ENCODE measurements at regions not wholly inside any gene's neighbourhood (a gene's known extent, or its start where the extent isn't known, plus 50 kb on each side); places are given as distances from the start of the nearest gene placed in this dataset.
A peak's percentile ranks its signal among the peaks of the same experiment; 100 is the strongest.

GRCh38 chr7:16235147-16236114, 185.9 kb downstream of the CRPPA start:
- no peak for DNase-seq (ENCODE audit: low read depth in 1 of 2, low spot score in 1 of 2)

DNA sequence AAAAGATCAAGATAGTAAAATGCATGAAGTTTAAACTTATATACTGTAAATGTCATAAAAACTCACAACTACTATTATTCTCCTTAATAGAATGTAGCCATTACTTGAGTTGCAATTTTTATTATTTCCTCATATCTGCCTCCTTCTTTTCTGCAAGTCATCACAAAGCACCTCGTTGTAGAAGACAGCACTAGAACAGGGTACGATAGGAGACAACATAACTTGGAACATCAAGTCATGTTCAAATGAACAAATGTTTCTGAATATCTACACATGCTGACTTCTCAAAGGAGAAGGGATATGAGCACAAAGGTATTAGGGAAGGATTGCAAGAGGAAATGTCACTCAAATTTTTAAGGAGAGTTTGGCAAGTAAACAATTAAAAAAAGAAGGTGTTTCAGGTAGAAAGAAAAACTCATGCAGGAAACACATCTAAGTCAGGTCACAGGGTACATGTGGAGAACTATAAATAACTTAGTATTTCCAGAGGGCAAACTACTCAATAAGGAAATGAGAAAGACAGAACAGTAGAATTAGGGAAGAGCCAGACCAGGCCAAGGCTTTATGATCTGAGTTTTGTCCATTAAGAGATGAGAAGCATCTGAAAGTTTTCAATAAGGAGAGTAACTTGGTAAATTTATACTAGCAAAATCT, 186.7 kb downstream of the CRPPA start:
- DNase-seq (ENCODE audit: low read depth in 1 of 2, low spot score in 1 of 2): no peak

- DNase-seq (ENCODE audit: low read depth in 1 of 2, low spot score in 1 of 2): no peak
Observed at GRCh38 chr7:16233517-16233916, 187.8 kb downstream of the CRPPA start.

- no peak for DNase-seq (ENCODE audit: low read depth in 1 of 2, low spot score in 1 of 2)
Observed at GRCh38 chr7:16232273-16232672, 189.1 kb downstream of the CRPPA start.

DNA sequence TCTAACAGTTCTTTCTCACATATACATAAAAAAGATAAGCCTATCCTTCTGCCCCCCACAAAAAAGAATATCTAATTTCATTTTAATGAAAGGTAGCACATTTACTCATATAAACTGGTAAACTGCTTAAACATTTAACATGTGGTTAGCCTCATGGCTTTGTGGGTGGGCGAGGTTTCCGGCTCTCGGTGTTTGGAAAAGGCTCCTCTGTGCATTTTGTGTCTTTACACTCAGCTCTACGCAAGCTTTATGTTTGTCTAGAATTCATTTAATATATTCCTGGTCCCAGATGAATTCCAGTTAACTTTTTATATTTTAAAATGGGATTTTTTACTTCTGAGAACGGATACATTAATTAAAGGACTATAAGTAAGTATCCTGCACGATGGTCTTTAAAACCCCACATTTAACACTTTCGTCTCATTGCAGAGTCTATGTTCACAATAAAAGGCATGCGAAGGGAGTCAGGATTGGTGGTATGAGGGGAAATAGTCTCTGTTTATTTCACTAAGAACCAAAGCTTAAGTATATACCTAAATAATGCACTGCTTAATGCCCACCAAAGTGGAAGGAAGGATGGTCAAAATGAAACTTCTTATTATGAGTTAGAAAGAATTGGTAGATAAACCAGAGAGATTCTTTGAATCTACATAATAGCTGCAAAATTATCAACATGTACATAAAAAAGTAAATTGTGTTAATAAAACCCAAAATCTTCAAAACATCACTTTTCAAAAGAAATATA, 197.2 kb downstream of the CRPPA start:
- DNase-seq (ENCODE audit: low read depth in 1 of 2, low spot score in 1 of 2): peak in 1 of 2 donors; percentile 3

DNA sequence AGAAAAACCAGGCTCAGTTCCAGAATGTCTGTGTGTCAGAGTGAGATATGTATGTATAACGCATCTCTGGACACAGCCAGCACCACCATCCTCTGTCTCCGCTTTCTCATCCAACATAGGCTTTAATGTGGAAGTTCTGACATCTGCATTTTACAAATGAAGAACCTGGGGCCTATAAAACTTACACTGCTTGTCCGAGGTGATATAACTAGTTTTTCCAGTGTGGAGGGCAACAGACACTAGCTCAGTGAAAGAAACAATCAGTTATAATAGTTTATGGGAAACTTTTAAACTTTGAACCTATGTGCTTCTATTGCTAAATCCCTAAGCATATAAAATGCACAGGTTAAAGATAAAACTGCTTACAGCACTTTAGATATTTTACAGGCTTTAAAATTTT, 208.7 kb downstream of the CRPPA start:
- no peak for DNase-seq (ENCODE audit: low read depth in 1 of 2, low spot score in 1 of 2)

DNA sequence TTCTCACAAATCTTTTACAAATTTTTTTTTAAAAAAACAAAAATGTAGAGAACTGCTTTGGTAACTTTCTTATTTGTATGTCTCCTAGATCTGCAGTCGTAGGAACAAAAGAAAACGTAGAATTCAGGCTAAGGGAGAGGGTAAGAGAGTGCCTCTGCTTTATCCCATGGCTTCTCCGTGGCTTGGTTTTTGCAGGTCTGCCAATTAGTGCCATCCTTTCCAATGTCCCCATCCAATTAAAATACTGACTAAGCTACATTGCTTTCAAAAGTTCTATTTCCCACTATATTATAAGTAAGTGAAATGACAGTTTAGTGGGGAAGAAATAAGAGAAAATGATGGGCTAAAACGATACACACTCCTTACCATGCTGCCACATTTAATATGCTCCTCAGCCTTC, 209.3 kb downstream of the CRPPA start:
- DNase-seq (ENCODE audit: low read depth in 1 of 2, low spot score in 1 of 2): no peak

DNA sequence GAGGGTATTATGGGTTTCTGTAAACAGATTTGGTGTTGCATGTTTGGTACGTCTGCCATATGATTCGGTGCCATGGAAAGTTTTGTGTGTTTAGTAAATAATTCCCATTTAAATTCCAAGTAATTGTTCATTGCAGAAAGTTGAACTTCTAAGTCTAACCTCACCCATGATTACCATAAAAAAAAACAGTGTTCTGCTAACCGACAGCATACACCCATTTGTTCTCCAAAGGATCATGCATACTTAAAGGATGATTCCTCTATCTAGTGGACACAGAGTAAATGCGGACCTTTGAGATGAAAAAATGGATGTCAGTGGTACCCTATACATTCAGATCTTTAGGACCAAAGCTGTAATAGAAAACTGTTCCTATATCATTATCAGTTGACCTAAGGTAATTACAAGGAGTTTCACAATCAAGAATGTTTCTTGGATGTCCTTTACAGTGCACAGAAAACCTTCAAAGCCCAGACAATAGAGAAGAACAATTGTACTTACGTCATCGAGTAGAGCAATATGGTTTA, 209.9 kb downstream of the CRPPA start:
- DNase-seq (ENCODE audit: low read depth in 1 of 2, low spot score in 1 of 2): no peak

- no peak for DNase-seq (ENCODE audit: low read depth in 1 of 2, low spot score in 1 of 2)
Observed at GRCh38 chr7:16210171-16210570, 211.2 kb downstream of the CRPPA start.

DNA sequence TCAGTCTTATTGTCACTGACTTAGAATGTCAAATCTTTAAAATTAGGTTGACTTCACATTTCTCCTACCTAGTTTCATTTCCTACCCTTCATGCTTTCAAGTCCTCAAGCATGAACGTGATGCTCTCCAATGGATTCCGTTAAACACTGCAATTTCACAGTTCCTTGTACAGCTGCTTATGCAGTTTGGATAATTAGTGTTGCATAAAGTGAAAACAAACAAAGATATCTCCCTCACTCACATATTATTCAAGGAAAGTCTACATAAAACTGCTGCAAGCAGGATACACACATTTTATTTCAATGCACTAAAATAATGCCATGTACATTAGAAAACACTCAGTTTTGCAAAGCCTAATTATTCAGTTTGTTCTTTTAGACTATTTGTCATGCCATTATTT, 214.0 kb downstream of the CRPPA start:
- no peak for DNase-seq (ENCODE audit: low read depth in 1 of 2, low spot score in 1 of 2)

GRCh38 chr7:16205466-16205865, 215.9 kb downstream of the CRPPA start:
- no peak for DNase-seq (ENCODE audit: low read depth in 1 of 2, low spot score in 1 of 2)

GRCh38 chr7:16204953-16205352, 216.4 kb downstream of the CRPPA start:
- no peak for DNase-seq (ENCODE audit: low read depth in 1 of 2, low spot score in 1 of 2)

- no peak for DNase-seq (ENCODE audit: low read depth in 1 of 2, low spot score in 1 of 2)
Observed at GRCh38 chr7:16203065-16203464, 218.3 kb downstream of the CRPPA start.

DNA sequence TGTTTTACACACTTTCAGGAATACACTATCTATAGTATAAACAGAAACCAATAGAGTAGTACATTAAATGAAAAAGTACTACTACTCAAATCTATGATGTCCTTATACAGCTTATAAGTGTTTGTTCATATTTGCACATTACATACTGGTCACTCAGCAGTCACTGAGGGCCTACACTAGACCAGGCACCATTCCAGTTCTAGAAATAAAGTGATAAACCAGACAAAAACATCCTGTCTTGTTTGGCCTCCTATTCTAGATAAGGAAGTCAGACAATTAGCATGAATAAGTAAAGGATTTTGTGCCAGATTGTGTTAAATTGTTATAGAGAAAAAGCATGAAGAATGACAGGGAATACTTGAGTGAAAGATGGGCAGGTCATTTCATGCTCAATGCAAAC, 219.0 kb downstream of the CRPPA start:
- no peak for DNase-seq (ENCODE audit: low read depth in 1 of 2, low spot score in 1 of 2)

- no peak for DNase-seq (ENCODE audit: low read depth in 1 of 2, low spot score in 1 of 2)
Observed at GRCh38 chr7:16200591-16200990, 220.7 kb downstream of the CRPPA start.

DNA sequence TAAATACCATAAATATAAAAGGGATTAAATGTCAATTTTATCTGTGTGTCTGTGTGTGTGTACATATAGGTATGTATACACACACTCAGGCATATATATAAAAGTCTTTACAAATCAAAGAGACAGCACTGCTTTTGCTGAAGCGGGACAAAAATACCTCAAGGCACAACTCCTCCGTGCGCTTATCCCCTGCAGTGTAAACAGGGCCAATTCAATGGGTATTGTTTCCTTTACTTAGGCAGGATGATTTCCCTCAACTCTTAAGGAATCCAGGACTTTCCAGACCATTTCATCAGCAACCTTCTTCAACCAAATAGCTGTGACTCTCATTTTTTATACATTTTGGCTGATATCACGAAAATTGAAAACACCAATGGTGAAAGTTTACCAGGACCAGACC, 227.7 kb downstream of the CRPPA start:
- DNase-seq (ENCODE audit: low read depth in 1 of 2, low spot score in 1 of 2): no peak

GRCh38 chr7:16189026-16189715, 232.2 kb downstream of the CRPPA start:
- no peak for DNase-seq (ENCODE audit: low read depth in 1 of 2, low spot score in 1 of 2)

DNA sequence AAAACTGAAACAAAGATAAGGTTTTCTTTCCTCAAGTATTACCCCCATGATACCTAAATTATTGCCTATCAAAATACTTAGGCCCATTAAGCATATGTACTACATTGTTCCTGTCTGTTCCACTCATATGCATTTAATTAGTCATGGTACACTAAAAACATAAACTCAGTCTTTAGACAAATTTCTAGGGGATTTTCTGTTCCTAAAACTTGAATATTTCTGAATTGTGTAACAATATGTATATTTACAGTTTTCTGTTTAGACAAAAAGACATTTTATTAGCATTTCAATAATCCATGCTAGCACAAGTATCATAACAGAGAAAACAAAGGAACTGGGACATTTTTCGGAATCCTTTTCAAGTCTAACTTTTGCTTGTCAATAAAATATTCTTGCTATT, 234.2 kb downstream of the CRPPA start:
- DNase-seq (ENCODE audit: low read depth in 1 of 2, low spot score in 1 of 2): no peak

GRCh38 chr7:16178585-16178984, 242.8 kb downstream of the CRPPA start:
- DNase-seq (ENCODE audit: low read depth in 1 of 2, low spot score in 1 of 2): no peak

DNA sequence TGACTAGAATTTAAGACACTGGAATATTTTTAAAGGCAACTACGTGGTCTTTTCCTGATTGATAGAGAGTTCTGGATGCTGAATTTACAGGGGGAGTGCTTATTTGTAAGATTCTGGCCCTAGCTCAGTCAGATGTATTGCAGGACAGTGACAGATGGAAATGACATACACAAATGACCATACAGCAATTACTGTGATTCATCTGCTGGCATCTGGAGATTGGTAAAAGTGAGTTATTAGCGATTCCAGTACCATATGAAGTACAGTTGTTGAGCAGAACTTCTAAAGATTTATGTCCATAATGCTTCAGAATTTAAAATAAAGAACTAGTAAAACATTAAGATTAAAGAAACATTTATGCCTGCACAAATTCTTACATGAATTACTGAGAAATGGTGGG, 243.2 kb downstream of the CRPPA start:
- DNase-seq (ENCODE audit: low read depth in 1 of 2, low spot score in 1 of 2): no peak

GRCh38 chr7:16174253-16174652, 247.1 kb downstream of the CRPPA start:
- no peak for DNase-seq (ENCODE audit: low read depth in 1 of 2, low spot score in 1 of 2)

All from activated CD4-positive, alpha-beta T cell treated with anti-CD3 and anti-CD28 coated beads, Interleukin-2, amount 50 U/mL, for 24 hours (primary cell).